NCI-H2081 treated with DMSO at 0.1 percent for 48 hours (cell line): ENCODE measurements at regions not wholly inside any gene's neighbourhood (a gene's known extent, or its start where the extent isn't known, plus 50 kb on each side); places are given as distances from the start of the nearest gene placed in this dataset.
"Not testable (repeated sequence)": the region's sequence is repeated elsewhere in the genome, so short reads cannot be mapped to it uniquely, and the experiment has no call there.

Experiments used
- DNase-seq: peaks from one replicate; lab custom pipeline; 2025; lab: John Stamatoyannopoulos, UW

GRCh38 chr6:28768187-28768913, 155.4 kb downstream of the TRIM27 start:
- DNase-seq = no peak

- no peak for DNase-seq
These were observed 154.0 kb downstream of the TRIM27 start for GRCh38 chr6:28769626-28770402.

DNA sequence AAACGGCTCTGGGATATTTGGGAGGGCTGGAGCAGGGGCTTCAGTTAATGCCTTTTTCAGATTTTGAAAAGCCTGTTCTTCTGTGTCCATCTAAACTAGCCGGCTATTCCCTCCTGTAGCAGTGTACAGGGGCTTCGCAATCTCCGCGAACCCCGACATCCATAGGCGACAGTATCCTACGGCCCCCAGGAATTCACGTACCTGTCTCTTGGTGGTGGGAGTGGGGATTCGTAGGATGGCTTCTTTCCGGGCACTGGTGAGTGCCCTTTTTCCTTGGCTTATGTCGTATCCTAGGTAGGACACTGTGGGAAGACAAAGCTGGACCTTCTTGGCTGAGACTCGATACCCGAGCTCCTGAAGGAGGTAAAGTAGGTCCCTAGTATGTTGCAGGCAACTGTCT, 153.1 kb downstream of the TRIM27 start:
- no peak for DNase-seq

- DNase-seq = no peak
These were observed 152.2 kb downstream of the TRIM27 start for GRCh38 chr6:28771401-28772267.

DNA sequence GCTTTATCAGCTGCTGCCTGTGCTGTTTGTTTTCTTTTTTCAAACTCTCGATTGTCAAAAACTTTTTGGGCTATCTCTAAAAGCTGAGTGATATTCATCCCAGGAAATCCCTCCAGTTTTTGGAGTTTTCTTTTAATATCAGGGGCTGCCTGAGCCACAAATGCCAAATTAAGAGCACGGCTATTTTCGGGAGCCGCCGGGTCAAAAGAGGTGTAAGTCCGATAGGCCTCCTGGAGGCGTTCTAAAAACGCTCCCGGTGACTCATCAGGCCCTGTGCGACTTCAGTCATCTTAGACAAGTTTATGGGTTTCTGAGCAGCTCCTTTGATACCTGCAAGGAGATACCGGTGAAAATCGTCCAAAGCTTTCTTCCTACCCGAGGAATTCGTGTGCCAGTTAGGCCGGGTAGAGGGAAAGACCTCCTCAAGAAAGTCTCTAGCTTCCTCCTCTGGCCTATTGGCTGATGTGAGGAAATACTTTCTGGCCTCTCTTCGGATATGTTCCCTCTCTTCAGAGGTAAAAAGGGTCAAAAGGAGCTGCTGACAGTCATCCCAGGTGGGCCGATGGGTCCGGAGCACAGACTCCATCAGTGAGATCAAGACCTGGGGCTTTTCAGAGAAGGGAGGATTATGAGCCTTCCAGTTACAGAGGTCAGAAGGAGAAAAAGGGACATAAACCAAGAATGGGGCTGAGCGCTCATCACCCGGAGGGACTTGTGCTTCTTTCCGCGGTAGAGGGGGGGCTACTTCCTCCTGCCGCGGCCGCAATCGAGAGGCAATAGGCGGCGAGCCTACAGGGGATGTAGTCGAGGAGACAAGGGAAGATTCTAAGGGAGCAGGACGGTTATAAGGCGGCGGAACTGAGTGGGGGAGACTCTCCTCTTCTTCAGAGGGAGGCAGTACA, 151.1 kb downstream of the TRIM27 start:
- DNase-seq = no peak

DNA sequence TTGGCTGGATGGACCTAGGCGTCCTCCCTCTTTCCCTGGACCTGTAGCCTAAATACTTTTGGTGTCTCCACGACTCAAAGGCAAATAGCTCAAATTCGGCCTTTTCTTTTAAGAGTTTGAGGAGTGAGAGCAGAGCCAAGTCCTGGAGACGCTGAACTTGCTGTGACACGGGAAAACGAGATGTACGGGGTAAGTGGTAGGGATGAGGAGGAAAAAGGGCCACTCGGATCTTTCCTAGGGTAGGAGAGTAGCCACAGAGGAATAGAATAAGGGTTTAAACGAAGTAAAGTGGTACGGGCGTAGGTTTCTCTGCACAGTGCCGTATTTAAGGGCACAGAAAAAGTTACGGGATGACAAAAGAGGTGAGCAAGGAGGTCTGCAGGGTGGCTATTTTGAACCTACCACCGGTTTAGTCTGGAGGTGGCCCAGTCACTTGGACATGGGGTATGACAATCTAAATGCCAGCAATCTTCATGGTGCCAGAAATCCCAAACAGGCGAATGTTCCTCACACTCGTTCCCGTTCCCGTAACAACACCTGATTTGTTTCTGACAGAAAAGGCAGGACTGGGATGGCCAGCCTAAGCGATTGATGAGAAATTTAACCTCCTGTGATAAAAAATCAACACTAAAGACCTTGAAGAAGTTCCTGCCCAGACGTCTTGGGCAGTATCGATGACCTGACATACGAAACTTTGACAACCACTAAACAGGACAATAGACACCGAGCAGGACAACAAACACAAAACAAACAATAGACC, 149.3 kb downstream of the TRIM27 start:
- DNase-seq = no peak

DNA sequence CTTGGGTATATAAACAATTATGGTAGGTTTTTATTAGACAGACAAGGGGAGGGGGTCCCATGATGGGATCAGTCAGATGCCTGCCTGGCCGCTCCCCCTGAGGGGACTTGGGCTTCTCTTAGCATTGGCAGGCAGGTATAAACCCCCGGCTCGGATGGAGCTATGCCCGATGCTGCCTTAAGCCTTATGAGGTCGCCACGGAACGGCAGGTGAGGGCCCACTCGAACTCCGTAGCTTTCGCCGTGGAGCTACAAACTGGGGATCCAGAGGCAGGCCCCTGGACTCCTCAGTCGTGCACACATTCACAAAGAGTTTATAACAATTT, 148.8 kb downstream of the TRIM27 start:
- no peak for DNase-seq

GRCh38 chr6:28775405-28776129, 148.2 kb downstream of the TRIM27 start:
- DNase-seq = no peak

DNA sequence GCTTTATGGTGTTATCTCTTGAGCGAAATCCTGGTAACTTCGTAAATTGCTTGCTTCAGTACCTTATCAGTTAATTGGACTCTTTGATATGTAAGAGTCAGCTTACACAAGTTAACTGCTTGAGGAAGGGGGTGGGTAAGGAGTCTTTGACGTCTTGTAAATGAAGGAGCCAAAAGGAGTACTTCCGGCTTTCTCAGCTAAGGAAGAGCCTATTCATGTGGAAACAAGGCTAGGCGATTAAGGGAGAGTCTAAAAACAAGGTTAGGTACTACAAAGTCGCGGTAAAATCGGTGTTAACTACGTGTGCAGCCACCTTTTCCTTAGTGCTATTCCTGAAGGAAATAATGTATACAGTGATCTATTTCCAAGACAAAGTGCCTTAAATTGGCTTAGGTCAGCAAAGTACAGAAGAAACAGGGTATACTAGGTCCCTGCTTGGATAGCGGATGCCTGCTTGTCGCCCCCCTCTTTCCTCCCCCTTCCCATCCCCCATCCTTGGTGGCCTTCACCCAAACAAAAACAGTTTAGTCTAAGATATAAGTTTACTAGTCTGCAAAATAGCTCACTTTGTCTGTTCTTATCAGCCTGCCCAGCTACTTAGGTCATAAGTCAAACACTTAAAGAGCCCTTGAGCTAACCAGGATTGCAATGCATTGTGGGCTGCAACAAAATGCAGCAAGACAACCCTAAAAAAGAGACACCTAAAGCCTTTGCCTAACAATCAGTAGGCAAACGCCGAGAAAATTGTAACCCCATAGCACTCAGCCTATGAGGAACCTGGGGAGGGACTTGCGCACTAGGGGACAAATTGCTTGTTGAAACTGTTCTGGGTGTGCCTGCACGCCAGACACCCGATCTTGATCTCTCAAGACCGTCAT, 147.3 kb downstream of the TRIM27 start:
- no peak for DNase-seq

DNA sequence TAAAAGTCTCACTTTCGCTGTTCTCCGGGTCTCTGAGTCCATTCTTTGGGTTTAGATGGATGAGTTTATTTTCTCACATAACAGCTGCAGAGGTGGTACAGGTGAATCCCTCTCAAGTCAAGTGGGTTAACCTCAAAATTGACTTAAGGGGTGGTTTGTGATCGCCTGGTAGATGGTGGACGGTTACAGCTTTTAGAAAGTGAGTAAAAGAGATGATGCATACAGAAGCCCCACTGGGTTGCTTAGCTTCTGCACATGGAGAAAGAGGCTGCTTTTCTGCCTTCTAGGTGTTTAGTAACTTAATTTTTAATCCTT, 146.7 kb downstream of the TRIM27 start:
- DNase-seq = no peak

GRCh38 chr6:28782113-28782673, 141.6 kb downstream of the TRIM27 start:
- DNase-seq = no peak

DNA sequence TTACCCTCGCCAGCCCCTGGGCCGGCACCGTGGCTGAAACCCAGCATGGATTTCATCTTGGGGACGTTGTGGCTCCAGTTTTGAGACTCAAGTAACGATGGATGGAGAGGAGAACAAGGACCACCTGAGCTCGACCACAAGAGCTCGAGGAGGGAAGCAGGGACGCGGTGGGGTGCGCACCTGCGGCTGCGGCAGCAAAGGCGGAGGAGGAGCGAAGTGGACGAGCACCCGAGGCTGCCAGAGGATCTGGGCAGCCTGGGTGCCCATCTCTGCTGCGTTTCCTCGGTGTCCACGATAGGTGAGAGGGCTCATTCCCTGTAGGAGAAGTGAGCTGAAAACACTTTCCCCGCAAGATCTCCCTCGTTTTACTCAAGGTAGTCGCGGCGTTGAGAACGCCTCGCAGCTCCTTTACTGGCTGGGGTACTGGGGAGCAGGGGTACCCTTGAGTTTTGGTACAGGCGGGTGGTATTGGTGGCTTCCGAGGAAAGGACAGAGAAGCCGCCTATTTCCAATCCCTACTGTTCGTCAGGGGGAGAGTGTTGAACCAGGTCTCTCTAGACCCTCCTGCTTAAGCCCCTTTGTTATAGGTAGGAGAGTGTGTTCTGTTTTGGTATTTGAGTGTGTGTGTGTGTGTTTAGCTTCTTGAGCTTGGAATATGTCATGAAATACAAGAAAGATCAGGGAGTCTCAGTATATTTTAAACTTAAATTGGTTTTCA, 137.7 kb downstream of the TRIM27 start:
- no peak for DNase-seq

GRCh38 chr6:28789553-28790083, 134.2 kb downstream of the TRIM27 start:
- no peak for DNase-seq

DNA sequence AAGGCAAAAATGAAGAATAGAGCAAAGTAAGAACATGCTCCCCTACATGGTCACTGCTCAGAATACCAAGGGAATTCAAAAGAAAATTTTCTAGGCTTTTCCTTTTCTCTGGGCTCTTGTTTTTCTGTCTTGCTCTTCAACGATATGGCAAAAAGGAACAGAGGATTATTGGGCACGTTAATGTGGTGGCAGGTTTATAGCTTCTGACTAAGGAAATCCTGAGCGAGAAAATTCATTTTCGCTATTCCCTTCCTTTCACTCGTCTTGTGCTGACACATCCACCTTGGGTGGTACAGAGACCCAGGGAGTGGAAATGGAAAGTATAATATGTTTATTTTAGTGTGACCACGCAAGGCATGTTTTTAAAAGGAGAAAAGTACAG, 132.8 kb downstream of the TRIM27 start:
- no peak for DNase-seq

- no peak for DNase-seq
These were observed 129.4 kb downstream of the TRIM27 start for GRCh38 chr6:28794175-28795002.

GRCh38 chr6:28800647-28801046, 123.1 kb downstream of the TRIM27 start:
- DNase-seq = not testable (repeated sequence)
